ENCODE measurements at regions not wholly inside any gene's neighbourhood (a gene's known extent, or its start where the extent isn't known, plus 50 kb on each side); places are given as distances from the start of the nearest gene placed in this dataset.

DNA sequence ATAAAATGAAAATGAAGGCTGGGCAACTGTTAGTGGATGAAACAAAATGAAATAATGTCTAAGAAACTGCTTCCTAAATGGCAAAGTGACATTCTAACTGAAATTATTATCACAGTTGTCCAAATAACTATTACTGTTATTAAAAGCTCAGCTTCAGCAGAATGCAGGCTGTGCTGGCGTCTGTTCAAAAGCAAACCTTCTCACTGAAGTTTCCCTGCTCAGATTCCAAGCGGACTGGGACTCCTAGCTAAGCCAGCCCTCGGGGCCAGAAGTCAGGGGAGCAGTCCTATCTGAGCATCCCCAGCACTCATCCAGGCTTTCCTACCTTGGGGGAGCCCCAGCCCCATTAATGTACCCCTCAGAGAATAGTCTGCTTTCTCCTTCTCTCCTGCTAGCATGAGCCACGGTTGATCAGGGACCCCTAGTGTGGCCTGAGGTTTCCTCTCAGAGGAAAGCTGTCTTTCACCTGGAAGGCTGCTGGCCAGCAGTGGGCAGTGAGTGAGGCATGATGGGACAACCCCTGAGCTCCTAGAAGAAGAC lies 1167.3 kb downstream of the TBC1D22A start:
- TF ChIP-seq POLR2AphosphoS5 (IDR thresholded peaks at IDR 0.05) (no peak), EP300 (IDR thresholded peaks at IDR 0.05) (no peak), POLR2A (IDR thresholded peaks at IDR 0.05) (no peak)
- TF ChIP-seq, protein P1, sequence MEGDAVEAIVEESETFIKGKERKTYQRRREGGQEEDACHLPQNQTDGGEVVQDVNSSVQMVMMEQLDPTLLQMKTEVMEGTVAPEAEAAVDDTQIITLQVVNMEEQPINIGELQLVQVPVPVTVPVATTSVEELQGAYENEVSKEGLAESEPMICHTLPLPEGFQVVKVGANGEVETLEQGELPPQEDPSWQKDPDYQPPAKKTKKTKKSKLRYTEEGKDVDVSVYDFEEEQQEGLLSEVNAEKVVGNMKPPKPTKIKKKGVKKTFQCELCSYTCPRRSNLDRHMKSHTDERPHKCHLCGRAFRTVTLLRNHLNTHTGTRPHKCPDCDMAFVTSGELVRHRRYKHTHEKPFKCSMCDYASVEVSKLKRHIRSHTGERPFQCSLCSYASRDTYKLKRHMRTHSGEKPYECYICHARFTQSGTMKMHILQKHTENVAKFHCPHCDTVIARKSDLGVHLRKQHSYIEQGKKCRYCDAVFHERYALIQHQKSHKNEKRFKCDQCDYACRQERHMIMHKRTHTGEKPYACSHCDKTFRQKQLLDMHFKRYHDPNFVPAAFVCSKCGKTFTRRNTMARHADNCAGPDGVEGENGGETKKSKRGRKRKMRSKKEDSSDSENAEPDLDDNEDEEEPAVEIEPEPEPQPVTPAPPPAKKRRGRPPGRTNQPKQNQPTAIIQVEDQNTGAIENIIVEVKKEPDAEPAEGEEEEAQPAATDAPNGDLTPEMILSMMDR (IDR thresholded peaks at IDR 0.05): no peak
- Histone ChIP-seq H3K36me3 (no peaks in the 10 kb centered on the region), H3K4me3 (no peak overlapping the region), H3K4me1 (no peaks in the 10 kb centered on the region), H3K9me3 (no peaks in the 10 kb centered on the region), H3K27me3 (no peaks in the 10 kb centered on the region), H3K27ac (no peak overlapping the region)
- WGBS, 2 donors: 62 to 75% methylated on average over 4 of the region's 4 CpGs
- intact Hi-C loops (cut with DNase I): no loop called here
- DNase-seq: no peak

- Histone ChIP-seq H3K4me1 (no peaks in the 10 kb centered on the region), H3K36me3 (no peaks in the 10 kb centered on the region), H3K9me3 (no peaks in the 10 kb centered on the region), H3K27ac (no peak overlapping the region), H3K4me3 (no peak overlapping the region), H3K27me3 (no peaks in the 10 kb centered on the region)
- DNase-seq: no peak
- TF ChIP-seq POLR2A (IDR thresholded peaks at IDR 0.05): no peak
- no peak for TF ChIP-seq POLR2AphosphoS5 (IDR thresholded peaks at IDR 0.05)
- TF ChIP-seq, protein P1 (IDR thresholded peaks at IDR 0.05): no peak
- TF ChIP-seq EP300 (IDR thresholded peaks at IDR 0.05): no peak
- intact Hi-C loops (cut with DNase I): no loop called here
- WGBS, 2 donors: 54 to 68% methylated on average over 5 of the region's 5 CpGs
Observed at GRCh38 chr22:47929073-47929472, 1166.6 kb downstream of the TBC1D22A start.

DNA sequence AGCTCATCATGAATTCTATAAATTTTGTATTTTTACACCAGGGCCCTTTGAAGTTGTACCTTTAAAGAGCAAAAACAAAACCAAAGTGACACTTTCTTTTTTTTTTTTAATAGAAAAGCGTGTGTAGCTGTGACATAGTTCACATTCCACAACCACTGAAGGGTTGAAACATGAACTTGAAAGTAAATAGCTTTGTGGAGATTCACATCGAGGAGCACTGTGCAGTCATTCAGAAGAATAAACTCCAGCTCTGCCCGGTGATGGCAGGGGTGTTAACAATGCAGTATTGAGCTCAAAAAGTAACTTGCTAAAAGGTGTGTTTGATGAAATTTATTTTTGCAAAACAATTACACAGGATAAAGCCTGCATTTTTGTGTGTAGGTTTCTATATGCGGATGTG lies 1166.2 kb downstream of the TBC1D22A start:
- intact Hi-C loops (cut with DNase I): no loop called here
- no peaks in the 10 kb centered on the region for H3K9me3 ChIP-seq
- TF ChIP-seq POLR2A (IDR thresholded peaks at IDR 0.05): no peak
- no peak for TF ChIP-seq EP300 (IDR thresholded peaks at IDR 0.05)
- TF ChIP-seq POLR2AphosphoS5 (IDR thresholded peaks at IDR 0.05): no peak
- WGBS, 2 donors: 31 to 46% methylated on average over 4 of the region's 4 CpGs
- no peaks in the 10 kb centered on the region for H3K36me3 ChIP-seq
- no peak overlapping the region for H3K4me3 ChIP-seq
- no peaks in the 10 kb centered on the region for H3K27me3 ChIP-seq
- no peak for DNase-seq
- no peaks in the 10 kb centered on the region for H3K4me1 ChIP-seq
- no peak overlapping the region for H3K27ac ChIP-seq

DNA sequence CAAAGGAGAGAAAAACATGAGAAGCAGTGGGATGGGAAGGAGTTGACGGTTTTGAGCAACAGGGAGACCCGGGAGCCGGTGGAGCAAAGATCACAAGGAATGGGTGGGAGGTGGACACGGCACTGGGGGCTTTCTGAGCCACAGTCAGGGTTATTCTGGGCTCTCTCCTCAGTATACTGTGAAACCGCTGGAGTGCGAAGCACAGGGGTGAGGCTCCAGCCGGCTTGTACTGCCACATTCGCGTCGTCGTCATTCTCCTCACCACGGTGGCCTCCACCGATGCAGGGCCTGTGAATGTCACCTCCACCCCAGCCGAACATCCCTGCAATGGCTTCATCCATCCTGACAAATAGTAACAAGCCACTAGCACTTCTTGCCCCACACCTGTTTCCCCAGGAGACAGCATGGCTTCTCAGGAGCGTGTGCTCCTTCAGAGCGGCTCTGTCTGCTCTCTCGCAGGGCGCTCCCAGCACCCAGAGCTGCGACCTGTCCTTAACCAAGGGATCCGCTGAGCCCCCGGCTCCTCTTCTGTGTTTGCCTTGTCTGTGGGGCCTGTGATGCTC lies 1165.3 kb downstream of the TBC1D22A start:
- Histone ChIP-seq H3K4me1 (no peaks in the 10 kb centered on the region), H3K9me3 (no peaks in the 10 kb centered on the region), H3K27ac (no peak overlapping the region), H3K27me3 (no peaks in the 10 kb centered on the region), H3K4me3 (no peak overlapping the region), H3K36me3 (no peaks in the 10 kb centered on the region)
- intact Hi-C loops (cut with DNase I): no loop called here
- WGBS, 2 donors: 85 to 92% methylated on average over 21 of the region's 21 CpGs
- DNase-seq: no peak
- no peak for TF ChIP-seq POLR2A (IDR thresholded peaks at IDR 0.05)
- TF ChIP-seq EP300 (IDR thresholded peaks at IDR 0.05): no peak
- no peak for TF ChIP-seq POLR2AphosphoS5 (IDR thresholded peaks at IDR 0.05)
- TF ChIP-seq, protein P1 (IDR thresholded peaks at IDR 0.05): no peak

- Histone ChIP-seq H3K9me3 (no peaks in the 10 kb centered on the region), H3K4me3 (no peak overlapping the region), H3K36me3 (no peaks in the 10 kb centered on the region), H3K4me1 (no peaks in the 10 kb centered on the region), H3K27me3 (no peaks in the 10 kb centered on the region), H3K27ac (no peak overlapping the region)
- WGBS, 2 donors: 89 to 90% methylated on average over 11 of the region's 11 CpGs
- no peak for DNase-seq
- TF ChIP-seq POLR2A (IDR thresholded peaks at IDR 0.05): no peak
- no peak for TF ChIP-seq POLR2AphosphoS5 (IDR thresholded peaks at IDR 0.05)
- TF ChIP-seq, protein P1 (IDR thresholded peaks at IDR 0.05): no peak
- TF ChIP-seq EP300 (IDR thresholded peaks at IDR 0.05): no peak
- intact Hi-C loops (cut with DNase I): no loop called here
Observed at GRCh38 chr22:47923011-47923427, 1160.6 kb downstream of the TBC1D22A start.
